ENCODE measurements at regions not wholly inside any gene's neighbourhood (a gene's known extent, or its start where the extent isn't known, plus 50 kb on each side); places are given as distances from the start of the nearest gene placed in this dataset.

DNA sequence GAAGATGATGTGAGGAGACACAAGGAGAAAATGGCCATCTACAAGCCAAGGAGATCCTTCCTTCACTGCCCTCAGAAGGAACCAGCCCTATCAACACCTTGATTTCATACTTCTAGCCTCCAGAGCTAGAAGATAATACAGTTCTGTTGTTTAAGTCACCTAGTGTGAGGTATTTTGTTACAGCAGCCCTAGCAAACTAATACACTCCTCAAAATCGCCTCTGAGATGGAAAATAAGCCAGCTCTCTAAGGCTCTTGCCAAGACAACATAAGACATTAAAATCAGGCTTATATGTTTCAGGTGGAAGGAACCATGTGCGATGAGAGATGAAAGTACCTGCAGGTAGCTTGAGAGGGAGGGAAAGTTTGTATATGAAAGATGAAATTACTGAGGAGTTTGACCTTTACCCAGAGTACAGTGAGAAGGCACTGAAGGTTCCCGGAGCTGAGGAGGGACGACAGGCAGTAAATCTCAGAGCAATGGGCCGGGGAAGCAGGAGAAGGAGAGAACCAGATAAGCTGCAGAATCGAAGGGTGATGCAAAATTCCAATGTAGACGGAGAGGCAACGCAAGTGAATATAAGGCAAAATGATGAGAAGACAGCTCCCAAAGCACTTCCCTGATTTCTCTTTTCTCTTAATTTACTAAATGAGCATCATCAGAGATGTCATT lies 84.7 kb downstream of the HHIPL2 start:
- intact Hi-C loops (cut with DNase I; ENCODE audit: low total_unique reads), result loop anchor here (10.0 kb wide), 1 partner anchor 632 kb away; no protein-coding TSS in a partner anchor
- Histone ChIP-seq H3K4me1 (peaks cover 3 to 23% (median 17%) of the 10 kb centered on the region in 6 donors), H3K9me3 (peaks cover 0 to 7% (median 4%) of the 10 kb centered on the region in 8 donors), H3K36me3 (no peaks in the 10 kb centered on the region), H3K4me3 (no peak overlapping the region), H3K27me3 (replicated peaks in 1 of 7) (peaks cover 0 to 4% (median 0%) of the 10 kb centered on the region in 7 donors), H3K27ac (no peak overlapping the region)
- no peak for DNase-seq
- TF ChIP-seq POLR2A (IDR thresholded peaks at IDR 0.05), result no peak
- TF ChIP-seq POLR2AphosphoS5 (IDR thresholded peaks at IDR 0.05), result no peak
- no peak for TF ChIP-seq CTCF (IDR thresholded peaks at IDR 0.05 in 8 of 11, conservative IDR thresholded peaks at IDR 0.05 in 3 of 11)
- WGBS, 5 donors, result 87 to 92% (median 88%) methylated on average over 8 of the region's 8 CpGs

GRCh38 chr1:222462601-222463000 lies 85.3 kb downstream of the HHIPL2 start:
- TF ChIP-seq CTCF (IDR thresholded peaks at IDR 0.05 in 8 of 11, conservative IDR thresholded peaks at IDR 0.05 in 3 of 11), result no peak
- TF ChIP-seq POLR2AphosphoS5 (IDR thresholded peaks at IDR 0.05), result no peak
- TF ChIP-seq POLR2A (IDR thresholded peaks at IDR 0.05), result no peak
- H3K9me3 ChIP-seq, result peaks cover 0 to 13% (median 10%) of the 10 kb centered on the region in 8 donors
- intact Hi-C loops (cut with DNase I; ENCODE audit: low total_unique reads), result loop anchor here (10.0 kb wide), 1 partner anchor 632 kb away; no protein-coding TSS in a partner anchor

DNA sequence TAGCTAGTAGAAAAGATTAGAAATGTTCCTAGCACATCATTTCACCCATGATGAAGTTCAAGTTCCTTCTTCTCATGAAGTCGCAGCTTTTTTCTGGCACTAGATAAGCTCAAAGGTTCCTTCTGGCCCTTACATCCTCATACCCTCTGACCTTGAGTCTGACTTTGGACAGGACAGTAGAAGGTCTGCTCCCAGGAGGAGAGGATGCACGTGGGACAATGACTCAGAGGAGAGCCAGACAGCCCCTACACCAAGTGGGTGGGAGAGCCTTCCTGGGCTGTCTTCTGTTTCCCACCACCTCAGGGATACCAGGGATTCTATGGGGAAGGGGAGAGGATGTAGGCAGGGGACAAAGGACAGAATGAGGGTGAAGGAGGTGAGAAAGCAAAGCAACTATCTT lies 86.0 kb downstream of the HHIPL2 start:
- H3K9me3 ChIP-seq, result peaks cover 0 to 20% (median 17%) of the 10 kb centered on the region in 8 donors
- intact Hi-C loops (cut with DNase I; ENCODE audit: low total_unique reads), result loop anchor here (10.0 kb wide), 1 partner anchor 633 kb away; no protein-coding TSS in a partner anchor
- H3K36me3 ChIP-seq, result no peaks in the 10 kb centered on the region
- peaks cover 0 to 4% (median 0%) of the 10 kb centered on the region in 7 donors for H3K27me3 ChIP-seq (replicated peaks in 1 of 7)
- 64 to 79% (median 75%) methylated on average over 2 of the region's 2 CpGs for WGBS, 5 donors
- H3K4me1 ChIP-seq, result peaks cover 3 to 23% (median 17%) of the 10 kb centered on the region in 6 donors
- DNase-seq, result no peak
- no peak overlapping the region for H3K27ac ChIP-seq
- TF ChIP-seq CTCF (IDR thresholded peaks at IDR 0.05 in 8 of 11, conservative IDR thresholded peaks at IDR 0.05 in 3 of 11) (no peak), POLR2A (IDR thresholded peaks at IDR 0.05) (no peak), POLR2AphosphoS5 (IDR thresholded peaks at IDR 0.05) (no peak)
- no peak overlapping the region for H3K4me3 ChIP-seq

More at GRCh38 chr1:222462601-222463000, 85.3 kb downstream of the HHIPL2 start:
- Histone ChIP-seq H3K27ac (no peak overlapping the region), H3K4me3 (no peak overlapping the region), H3K27me3 (replicated peaks in 1 of 7) (peaks cover 0 to 4% (median 0%) of the 10 kb centered on the region in 7 donors), H3K36me3 (no peaks in the 10 kb centered on the region), H3K4me1 (peaks cover 3 to 23% (median 17%) of the 10 kb centered on the region in 6 donors)
- DNase-seq, result no peak
- WGBS, 5 donors, result 73 to 91% (median 82%) methylated on average over 2 of the region's 2 CpGs

GRCh38 chr1:222459652-222460051 lies 88.3 kb downstream of the HHIPL2 start:
- Histone ChIP-seq H3K27me3 (replicated peaks in 1 of 7) (peaks cover 0 to 4% (median 0%) of the 10 kb centered on the region in 7 donors), H3K27ac (no peak overlapping the region), H3K36me3 (no peaks in the 10 kb centered on the region), H3K4me1 (peaks cover 5 to 14% (median 11%) of the 10 kb centered on the region in 6 donors), H3K4me3 (no peak overlapping the region), H3K9me3 (peaks cover 0 to 24% (median 20%) of the 10 kb centered on the region in 8 donors)
- 79 to 87% (median 81%) methylated on average over 3 of the region's 3 CpGs for WGBS, 5 donors
- intact Hi-C loops (cut with DNase I; ENCODE audit: low total_unique reads), result loop anchor here (5.0 to 10.0 kb wide), 3 partner anchors 362 to 985 kb away; no protein-coding TSS in a partner anchor
- DNase-seq, result no peak
- TF ChIP-seq CTCF (IDR thresholded peaks at IDR 0.05 in 8 of 11, conservative IDR thresholded peaks at IDR 0.05 in 3 of 11) (no peak), POLR2A (IDR thresholded peaks at IDR 0.05) (no peak), POLR2AphosphoS5 (IDR thresholded peaks at IDR 0.05) (no peak)
